ENCODE measurements at regions not wholly inside any gene's neighbourhood (a gene's known extent, or its start where the extent isn't known, plus 50 kb on each side); places are given as distances from the start of the nearest gene placed in this dataset.

DNA sequence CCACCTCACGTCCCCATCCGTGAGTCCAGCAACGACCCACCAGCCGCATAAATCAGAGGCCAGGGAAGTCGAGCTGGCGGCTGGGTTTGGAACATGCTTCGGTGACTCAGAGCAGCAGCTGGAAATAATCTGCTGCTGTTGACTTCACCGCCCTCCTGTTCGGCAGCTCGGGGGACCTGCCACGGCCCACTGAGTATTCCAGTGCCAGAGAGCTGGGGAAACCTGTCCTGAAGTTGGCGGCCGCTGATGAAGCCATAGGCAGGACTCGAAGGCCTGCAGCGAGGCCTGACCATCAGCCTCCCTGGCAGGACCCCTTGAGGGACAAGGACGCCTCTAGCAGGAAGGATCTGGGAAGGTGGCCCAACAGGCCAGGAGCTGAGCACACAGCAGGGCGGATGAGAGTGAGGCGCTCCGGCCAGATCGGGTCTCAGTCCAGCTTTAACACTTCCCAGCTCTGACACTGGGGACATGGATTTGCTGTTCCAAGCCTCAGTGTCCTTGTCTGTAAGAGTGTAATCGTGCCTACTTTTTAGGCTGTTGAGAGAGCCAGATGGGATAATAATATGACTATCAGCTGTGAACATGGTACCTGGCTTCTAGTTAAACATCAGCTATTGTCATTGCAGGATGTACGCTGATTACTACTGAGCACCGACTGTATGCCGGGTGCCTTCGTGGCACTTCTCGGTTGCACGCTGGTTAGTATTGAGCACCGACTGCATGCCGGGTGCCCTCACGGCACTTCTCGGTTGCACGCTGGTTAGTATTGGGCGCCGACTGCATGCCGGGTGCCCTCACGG lies 50.4 kb upstream of the CIBAR2 start:
- DNase-seq: no peak

DNA sequence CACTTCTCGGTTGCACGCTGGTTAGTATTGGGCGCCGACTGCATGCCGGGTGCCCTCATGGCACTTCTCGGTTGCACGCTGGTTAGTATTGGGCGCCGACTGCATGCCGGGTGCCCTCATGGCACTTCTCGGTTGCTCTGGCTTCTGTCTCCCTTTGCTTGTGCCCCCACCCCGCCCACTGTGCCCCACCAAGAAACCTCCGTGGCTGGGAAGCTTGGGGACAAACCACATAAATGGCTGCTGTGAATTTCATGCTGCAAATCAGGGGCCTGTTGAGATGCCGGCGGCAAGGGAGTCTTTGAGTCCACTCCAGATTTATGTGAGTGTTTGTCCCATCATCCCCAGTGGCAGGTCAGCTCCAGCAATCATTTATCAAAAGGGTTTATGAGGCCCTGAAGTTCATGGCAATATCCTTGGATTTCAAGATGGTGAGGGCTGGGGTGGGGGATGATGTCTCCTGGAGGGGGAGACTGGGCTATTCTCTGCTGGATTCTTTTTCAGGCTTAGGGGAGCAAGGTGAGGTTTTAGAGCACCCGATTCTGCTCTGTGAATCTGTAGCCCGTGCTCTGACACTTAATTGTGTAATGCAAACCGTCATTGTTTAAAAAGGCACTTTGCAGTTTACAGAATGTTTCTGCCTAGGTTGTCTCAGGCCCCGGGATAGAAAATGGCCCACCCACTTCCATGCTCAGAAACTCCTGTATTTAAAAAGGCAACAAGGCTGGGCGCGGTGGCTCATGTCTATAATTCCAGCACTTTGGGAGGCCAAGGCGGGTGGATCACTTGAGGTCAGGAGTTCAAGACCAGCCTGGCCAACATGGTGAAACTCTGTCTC lies 51.2 kb upstream of the CIBAR2 start:
- no peak for DNase-seq

DNA sequence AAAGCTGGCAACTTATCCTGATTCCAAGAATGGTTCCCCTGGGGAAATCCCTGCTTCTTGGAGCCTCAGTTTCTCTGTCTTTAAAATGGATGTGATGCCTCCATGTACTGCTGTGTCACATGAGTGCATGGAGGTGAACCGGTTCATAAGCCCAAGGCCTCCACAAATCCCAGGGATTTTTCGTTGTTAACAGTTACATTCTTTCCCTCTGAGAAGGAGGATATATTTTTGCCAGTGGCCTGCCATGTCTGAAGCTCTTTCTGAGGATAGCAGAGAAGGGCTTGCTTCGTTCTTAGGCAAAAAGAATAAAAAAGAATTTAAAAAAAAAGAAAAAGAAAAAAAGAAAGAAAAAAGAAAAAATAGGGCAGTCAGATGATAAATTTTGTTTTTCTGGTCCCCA lies 52.2 kb upstream of the CIBAR2 start:
- DNase-seq: no peak

DNA sequence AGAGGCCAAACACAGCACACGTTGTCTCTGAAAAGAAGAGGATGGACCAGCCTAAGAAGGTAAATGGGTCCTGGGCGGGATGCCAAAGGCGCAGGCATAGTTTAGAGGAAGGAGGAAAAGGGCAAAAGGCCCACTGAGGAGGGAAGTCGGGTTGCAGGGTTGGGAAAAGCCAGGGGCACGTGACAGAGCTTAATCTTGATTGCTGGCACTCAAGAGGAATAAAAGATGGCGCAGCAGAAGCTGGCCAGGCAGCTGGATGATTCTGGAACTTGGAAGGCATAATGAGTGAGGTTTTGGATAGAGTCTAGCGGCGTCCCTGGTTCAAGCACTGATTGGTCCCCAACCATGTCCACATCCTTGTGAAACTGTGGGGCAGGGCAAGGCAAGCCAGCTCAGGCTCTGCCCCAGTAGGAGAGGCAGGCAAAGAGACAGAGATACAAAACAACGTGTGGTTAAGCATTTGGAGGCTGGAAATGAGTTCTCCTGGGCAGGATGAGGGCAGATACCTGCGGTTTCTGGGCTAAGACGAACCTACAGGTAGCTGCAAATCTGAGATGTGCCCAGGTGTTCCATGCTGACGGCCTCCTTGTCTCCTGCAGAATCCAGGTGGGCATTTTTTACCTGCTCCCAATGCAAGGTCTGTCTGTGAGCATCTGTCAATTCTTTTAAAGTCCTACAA lies 52.7 kb upstream of the CIBAR2 start:
- DNase-seq: no peak

- no peak for DNase-seq
Observed at GRCh38 chr16:85165781-85166180, 53.5 kb upstream of the CIBAR2 start.

- DNase-seq: no peak
Observed at GRCh38 chr16:85166281-85166680, 54.0 kb upstream of the CIBAR2 start.

DNA sequence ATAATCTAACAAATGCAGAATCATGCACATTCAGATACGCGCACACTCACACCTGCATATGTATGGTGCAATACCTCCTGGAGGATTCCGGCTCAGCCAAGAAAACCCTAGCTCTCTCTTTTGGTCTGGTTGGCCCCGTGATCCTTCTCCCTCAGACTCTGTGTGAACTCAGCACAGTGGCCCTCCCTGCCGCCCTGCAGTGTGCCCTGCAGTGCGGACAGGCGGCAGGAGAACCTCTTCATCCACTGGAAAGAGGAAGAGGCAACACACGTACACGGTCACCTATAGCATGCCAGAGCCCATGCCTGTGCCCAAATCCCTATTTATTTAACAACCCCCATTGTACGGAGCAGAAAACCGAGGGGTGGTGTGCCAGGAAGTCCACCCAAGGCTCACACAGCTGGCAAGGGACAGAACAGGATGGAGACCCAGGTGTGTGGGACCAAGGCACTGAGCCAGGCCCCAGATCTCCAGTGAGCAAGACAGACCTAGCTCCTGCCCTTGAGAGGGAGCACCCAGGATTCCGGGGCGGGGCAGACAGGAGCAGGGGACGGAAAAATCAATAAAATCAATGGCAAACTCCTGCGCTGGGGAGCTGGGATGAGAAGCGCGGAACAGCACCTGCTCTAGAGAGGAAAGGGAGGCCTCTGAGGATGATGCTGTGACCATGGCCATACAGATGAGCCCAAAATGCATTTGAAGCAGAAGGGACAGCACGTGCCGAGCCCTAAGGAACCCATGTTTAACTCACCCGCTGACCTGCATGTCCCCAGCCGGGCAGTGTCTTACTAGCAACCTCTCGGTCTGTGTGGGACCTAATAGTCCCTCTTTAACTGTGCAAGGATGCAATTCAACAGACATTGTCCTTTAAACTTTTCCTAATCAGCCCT lies 54.7 kb upstream of the CIBAR2 start:
- DNase-seq: no peak

DNA sequence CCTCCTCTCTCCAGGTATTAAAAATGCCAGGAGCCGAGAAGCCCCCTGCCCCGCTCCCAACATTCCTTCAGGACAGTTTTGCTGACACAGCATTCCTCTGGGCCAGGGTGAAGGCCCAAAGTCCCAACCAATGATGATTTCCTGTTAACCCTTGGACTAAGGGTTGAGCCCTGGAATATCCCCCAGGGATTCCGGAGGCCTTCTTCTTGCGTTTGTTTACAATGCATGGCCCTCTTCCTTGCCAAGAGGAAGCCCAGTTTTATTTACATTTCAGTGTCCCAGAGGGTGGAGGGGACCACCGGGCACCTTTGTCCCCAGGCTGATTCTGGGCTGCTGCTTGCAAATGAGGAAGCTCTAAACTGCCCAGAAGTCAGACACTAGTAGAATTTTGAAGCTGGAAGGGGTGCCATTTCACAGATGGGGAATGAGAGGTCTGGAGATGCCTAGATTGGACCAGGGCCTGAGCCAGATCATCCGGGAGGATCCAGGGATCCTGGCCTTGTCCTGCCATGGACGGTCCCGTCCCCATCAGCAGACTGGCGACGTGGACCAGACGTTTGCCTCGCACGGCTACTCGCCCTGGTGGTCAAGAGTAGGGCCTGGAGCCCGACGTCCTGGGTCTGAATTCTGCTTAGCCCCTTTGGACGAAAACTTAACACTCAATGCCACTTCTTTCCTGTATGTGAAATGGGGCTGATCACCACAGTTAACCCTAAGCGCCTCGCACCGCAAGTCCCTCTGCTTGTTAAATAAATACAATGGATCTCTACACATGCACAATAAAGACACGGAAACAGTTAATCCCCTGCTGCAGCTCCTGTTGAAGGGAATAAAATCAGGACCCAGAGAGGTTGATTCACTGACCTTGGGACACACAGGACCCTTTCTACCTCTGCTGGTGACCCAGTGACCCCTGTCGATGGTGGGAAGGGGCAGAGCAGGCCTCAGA lies 55.6 kb upstream of the CIBAR2 start:
- DNase-seq: no peak

DNA sequence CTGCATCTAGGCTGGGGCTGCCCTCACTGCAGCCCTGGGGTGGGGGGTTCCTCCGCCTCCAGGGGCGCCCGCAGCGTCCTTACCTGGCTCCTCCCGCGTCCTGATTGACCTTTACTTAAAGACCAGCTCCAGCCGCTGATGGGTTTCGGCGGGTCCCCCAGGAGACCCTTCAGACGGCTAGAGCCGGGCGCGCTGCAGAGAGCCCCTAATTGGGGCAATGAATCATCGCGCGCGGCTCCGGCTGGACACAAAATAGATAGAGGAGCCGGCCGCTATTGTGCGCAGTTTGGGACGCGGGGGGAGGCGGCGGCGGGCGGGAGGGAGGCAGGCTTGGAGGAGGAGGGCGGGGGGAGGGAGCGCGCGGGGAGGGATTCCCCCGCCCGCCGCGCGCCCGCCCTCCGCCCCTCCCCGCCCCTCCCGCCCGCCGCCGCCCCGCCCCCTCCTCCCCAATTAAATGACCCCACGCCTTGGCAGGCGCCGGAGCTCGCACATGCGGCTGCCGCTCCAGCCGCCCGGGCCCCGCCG lies 56.5 kb upstream of the CIBAR2 start:
- no peak for DNase-seq

DNA sequence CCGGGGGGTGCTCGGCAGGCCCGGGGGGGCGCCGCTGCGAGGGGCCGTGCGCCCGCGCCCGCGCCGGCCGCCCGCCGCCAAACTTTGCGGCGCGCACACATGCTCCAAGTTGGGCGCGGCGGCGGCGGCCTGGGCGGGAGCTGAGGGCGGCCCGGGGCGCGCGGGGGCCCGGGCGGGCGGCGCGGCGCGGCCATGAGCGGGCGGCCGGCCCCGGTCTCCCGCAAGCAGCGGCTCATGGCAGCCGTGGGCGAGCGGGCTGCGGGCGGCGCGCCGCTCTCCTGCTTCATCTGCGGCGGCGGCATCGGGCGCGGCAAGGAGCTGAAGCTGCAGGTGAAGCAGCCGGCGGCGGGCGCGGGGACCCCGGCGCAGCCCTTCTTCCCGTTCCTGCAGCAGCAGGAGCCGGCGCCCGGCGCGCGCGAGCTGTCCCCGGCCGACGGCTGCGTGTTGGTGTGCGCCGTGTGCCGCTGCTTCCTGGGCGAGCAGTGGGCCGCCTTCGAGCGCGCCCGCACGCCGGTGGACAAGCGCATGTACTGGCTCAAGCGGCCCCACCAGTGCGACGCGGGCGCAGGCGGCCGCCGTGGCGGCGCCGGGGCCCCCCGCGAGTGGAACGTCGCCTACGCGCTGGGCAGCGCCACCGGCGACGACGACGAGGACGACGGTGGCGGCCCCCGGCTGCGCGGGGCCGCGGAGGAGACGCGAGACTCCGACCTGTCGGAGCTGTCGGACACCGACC lies 57.2 kb upstream of the CIBAR2 start:
- no peak for DNase-seq

DNA sequence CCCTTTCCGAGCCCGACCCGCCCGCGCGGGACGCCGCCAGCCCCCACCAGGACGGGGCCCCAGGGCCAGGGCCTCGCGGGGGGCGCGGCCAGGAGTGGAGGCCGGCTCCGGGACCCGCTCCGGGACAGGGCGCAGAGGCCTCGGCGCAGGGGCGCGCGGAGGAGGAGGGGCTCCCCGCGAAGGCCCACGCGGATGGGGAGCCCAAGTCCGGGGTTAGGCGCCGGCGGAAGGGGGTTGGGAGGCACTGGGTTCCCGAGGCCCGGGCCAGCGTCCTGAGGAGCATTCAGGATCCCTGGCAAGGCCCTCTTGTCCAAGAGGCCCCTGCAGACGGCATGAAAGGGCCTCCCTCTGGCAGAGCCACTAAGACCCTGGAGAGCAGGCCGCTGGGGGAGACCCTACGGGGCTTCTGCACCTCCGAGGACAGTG lies 57.8 kb upstream of the CIBAR2 start:
- DNase-seq: no peak

DNA sequence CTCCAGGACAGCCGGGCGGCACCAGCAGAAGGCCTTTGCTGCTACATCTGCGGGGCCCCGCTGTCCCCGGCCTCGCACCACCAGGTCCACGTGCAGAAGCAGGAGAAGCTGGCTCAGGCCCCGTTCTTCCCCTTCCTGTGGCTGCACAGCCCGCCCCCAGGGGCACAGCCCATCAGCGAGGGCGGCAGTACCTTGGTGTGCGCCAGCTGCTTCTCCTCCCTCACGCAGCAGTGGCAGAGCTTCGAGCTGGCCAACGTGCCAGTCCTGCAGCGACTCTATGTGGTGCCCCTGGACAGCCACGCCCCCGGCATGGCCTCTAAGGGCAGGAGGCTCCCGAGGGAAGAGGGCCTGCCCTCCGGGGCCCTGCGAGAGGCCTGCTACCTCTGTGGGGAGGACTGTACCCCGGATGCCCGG lies 58.3 kb upstream of the CIBAR2 start:
- DNase-seq: no peak

GRCh38 chr16:85171004-85171758 lies 58.9 kb upstream of the CIBAR2 start:
- no peak for DNase-seq

DNA sequence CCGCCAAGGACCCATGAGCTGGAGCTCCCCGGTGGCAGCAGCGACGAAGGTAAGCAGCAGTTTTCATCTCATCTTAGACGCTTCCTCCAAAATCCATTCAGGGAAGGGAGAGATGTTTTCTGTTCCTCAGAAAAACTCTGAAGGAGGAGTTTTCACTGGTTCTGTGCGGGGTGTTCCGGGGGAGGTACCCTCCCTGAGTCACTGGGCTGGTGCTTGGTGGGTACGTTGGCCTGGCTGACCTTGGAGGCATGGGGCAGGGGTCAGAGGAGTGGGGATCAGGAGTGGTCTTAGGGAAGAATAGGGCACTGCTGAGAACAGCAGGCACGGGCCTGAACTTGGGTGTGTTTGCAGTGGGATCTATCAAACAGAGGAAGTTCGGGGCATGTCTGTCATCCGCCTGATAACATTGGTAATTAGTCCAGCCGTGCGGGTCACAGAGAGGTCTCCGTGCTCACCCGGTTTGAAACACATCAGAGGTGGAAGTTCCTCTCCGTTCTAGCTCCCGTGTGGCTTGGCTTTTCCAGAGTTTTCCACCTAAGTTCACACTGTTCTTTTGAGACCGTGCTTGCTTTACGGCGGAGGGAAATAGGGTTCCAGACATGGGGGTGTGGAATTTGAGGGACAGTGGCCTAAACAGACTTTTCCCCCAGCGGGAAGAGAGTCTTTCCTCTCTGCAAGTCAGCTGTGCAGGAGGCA lies 59.6 kb upstream of the CIBAR2 start:
- no peak for DNase-seq

DNA sequence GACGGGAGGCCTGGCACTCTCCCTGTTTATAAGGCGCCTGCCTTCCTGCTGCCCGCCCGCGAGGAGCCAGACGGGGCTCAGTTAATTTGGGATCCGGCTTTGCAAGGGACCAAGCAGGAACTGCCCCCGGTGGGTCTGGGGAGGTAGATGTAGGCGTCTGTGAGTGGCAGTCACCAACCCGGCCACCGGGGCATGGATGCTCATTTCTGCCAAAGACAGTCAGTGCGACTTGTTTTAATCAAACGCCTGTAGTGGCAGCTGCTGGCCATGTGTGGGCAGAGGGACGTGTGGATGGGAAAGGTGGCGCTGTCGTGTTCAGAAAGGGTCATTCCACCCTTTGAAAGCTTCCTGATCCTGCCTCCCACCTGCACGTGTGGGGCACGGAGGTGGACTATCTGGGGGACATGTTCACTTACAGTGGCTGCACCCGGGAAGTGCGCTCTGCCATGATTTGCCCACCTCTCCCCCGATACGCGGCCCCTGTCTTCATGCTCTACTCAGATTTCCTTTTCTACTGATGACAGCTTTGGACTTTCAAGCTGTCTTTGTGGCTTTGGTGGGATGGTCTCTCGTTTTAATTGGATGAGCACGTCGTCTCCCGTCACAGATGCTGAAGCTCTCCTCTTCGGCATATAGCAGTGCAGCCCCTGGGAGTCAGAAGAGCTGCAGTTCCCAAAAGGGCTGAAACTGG lies 60.3 kb upstream of the CIBAR2 start:
- no peak for DNase-seq

DNA sequence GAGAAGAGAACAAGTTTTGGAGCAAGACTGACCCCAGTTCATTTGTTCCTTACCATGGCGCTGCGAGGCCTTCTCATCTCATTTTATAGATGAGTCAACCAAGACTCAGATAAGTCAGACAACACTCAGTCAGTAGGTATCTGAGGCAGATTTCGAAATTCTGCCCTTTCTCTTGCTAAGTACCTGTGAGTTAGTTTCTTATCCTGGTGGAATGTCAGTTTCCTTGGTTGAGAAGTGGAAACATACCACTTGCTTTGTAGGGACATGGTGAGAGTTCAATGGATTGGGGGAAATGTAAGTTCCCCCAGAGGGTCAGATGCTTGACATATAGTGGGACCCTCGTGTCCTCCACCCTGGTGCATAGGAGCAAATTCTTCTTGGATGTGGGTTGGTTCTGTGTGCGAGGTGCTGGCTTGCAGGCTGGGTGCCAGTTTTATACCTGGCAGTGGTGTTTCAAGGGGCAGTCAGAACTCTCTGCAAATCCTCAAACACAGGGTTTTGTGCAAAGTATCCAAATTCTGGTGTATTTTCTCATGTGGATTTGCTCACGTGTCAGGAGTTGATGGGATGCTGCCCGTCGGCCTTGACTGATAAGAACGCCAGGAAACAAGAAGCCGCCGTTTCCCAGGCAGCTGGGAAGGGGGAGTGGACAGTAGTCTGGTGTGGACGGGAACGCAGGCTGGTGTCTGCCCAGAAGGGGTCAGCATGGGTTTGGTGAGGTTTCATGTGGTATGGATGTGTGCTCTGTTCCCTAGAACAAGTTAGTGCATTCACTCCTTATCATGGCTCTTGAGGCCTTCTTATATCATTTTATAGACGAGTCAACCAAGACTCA lies 61.1 kb upstream of the CIBAR2 start:
- no peak for DNase-seq

- DNase-seq: peak; percentile 23
Observed at GRCh38 chr16:85173981-85174751, 61.9 kb upstream of the CIBAR2 start.
